ENCODE measurements at regions not wholly inside any gene's neighbourhood (a gene's known extent, or its start where the extent isn't known, plus 50 kb on each side); places are given as distances from the start of the nearest gene placed in this dataset.

- no peak overlapping the region for H3K27ac ChIP-seq
- no peaks in the 10 kb centered on the region for H3K27me3 ChIP-seq (replicated peaks; ENCODE audit: insufficient read depth)
- H3K9ac ChIP-seq = no peak overlapping the region
- H3K36me3 ChIP-seq (ENCODE audit: low read depth) = no peaks in the 10 kb centered on the region
- no peaks in the 10 kb centered on the region for H3K79me2 ChIP-seq (ENCODE audit: insufficient read depth)
- H3F3A ChIP-seq (ENCODE audit: insufficient read depth) = no peaks in the 10 kb centered on the region
- no peaks in the 10 kb centered on the region for H3K4me1 ChIP-seq (ENCODE audit: insufficient read depth)
- H4K20me1 ChIP-seq (ENCODE audit: insufficient read depth) = no peaks in the 10 kb centered on the region
- no peak overlapping the region for H2AFZ ChIP-seq
- TF ChIP-seq EZH2phosphoT487 (IDR thresholded peaks at IDR 0.05; ENCODE audit: insufficient read depth, low read depth) (no peak), EZH2 (IDR thresholded peaks at IDR 0.05; ENCODE audit: insufficient read depth, poor library complexity, severe bottlenecking) (no peak)
- H3K9me3 ChIP-seq (ENCODE audit: low read depth) = no peaks in the 10 kb centered on the region
- H3K4me2 ChIP-seq (ENCODE audit: unreplicated experiment) = no peak overlapping the region
- no peak for DNase-seq
- WGBS, 2 experiments (ENCODE audit: low coverage in 1 of 2, low lambda C conversion rate in 2 of 2, missing lambda C conversion rate in 2 of 2) = 13 to 19% methylated on average over 2 of the region's 2 CpGs
- no peak overlapping the region for H3K4me3 ChIP-seq
- no peaks in the 10 kb centered on the region for H3K9me2 ChIP-seq (ENCODE audit: insufficient read depth)
- in situ Hi-C loops (cut with MboI) = no loop called here
Measured at GRCh38 chr15:97165205-97165604, 795.3 kb upstream of the ARRDC4 start.

DNA sequence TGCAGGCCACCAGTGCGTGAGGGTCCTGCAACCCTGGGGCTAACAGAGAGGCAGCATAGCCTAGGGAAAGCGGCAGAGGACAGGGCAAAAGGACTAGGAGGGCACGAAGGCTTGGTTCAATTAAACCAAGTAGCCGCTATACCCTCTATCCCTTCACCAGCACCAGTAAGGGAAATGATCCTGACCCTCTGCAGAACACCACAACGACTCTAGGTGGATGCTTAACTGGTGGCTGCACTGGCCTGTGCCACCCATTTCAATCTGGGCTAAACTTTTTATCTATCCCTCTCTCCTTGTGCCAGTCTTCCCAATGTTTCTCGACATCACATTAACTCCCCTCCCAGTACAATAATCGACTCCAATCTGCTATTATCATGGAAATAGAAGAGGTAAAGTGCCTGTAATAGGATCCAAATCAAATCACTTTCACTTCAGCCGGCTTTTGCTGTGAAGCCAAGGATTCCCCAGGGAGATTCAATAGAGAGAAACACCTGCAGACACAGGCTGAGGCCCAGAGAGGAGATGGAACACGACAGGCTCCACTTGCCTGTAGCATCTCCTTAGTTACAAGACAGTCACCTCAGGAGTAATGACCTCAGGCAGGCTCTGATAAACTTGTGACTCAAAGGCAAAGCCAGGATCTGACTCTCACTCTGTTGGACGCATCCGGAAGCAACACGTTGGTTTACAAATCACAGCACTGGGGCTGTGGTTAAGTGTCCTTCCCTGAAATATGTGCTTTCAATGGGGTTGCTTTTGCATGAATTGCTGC is 791.6 kb upstream of the ARRDC4 start:
- no peaks in the 10 kb centered on the region for H3K27me3 ChIP-seq (replicated peaks; ENCODE audit: insufficient read depth)
- H3K4me3 ChIP-seq = no peak overlapping the region
- no peaks in the 10 kb centered on the region for H3F3A ChIP-seq (ENCODE audit: insufficient read depth)
- in situ Hi-C loops (cut with MboI) = no loop called here
- no peak overlapping the region for H3K9ac ChIP-seq
- no peaks in the 10 kb centered on the region for H3K4me1 ChIP-seq (ENCODE audit: insufficient read depth)
- H3K79me2 ChIP-seq (ENCODE audit: insufficient read depth) = no peaks in the 10 kb centered on the region
- H3K4me2 ChIP-seq (ENCODE audit: unreplicated experiment) = no peak overlapping the region
- H3K27ac ChIP-seq = no peak overlapping the region
- no peak overlapping the region for H2AFZ ChIP-seq
- no peak for TF ChIP-seq EZH2phosphoT487 (IDR thresholded peaks at IDR 0.05; ENCODE audit: insufficient read depth, low read depth)
- no peak for TF ChIP-seq EZH2 (IDR thresholded peaks at IDR 0.05; ENCODE audit: insufficient read depth, poor library complexity, severe bottlenecking)
- H3K9me3 ChIP-seq (ENCODE audit: low read depth) = no peaks in the 10 kb centered on the region
- H3K9me2 ChIP-seq (ENCODE audit: insufficient read depth) = no peaks in the 10 kb centered on the region
- 14 to 20% methylated on average over 12 of the region's 12 CpGs for WGBS, 2 experiments (ENCODE audit: low coverage in 1 of 2, low lambda C conversion rate in 2 of 2, missing lambda C conversion rate in 2 of 2)
- no peak for DNase-seq
- no peaks in the 10 kb centered on the region for H3K36me3 ChIP-seq (ENCODE audit: low read depth)
- no peaks in the 10 kb centered on the region for H4K20me1 ChIP-seq (ENCODE audit: insufficient read depth)

DNA sequence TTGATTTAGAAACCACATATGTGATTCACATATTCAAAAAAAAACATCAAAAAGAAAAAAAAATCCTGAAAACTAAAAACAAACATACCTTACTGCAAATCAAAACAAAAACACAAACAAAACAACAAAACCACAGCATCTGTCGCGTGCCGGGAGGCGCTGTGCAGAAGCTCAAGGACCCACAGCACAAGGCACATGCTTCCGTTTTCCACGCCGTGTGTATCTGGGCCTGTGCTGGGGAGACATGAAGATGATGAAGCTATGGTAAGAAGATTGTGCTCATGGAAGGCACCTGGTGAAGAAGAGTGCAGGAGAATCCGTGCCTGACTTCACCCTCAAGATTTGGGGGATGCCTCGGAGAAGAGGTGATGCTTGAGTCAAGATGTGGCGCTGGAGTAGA is 788.9 kb upstream of the ARRDC4 start:
- H3K9me3 ChIP-seq (ENCODE audit: low read depth) = no peaks in the 10 kb centered on the region
- no peaks in the 10 kb centered on the region for H3F3A ChIP-seq (ENCODE audit: insufficient read depth)
- 46 to 52% methylated on average over 10 of the region's 10 CpGs for WGBS, 2 experiments (ENCODE audit: low coverage in 1 of 2, low lambda C conversion rate in 2 of 2, missing lambda C conversion rate in 2 of 2)
- H3K9me2 ChIP-seq (ENCODE audit: insufficient read depth) = no peaks in the 10 kb centered on the region
- no peak overlapping the region for H3K27ac ChIP-seq
- no peak overlapping the region for H2AFZ ChIP-seq
- no peak for DNase-seq
- H3K4me1 ChIP-seq (ENCODE audit: insufficient read depth) = no peaks in the 10 kb centered on the region
- H4K20me1 ChIP-seq (ENCODE audit: insufficient read depth) = no peaks in the 10 kb centered on the region
- no peak overlapping the region for H3K4me3 ChIP-seq
- TF ChIP-seq EZH2 (IDR thresholded peaks at IDR 0.05; ENCODE audit: insufficient read depth, poor library complexity, severe bottlenecking) (no peak), EZH2phosphoT487 (IDR thresholded peaks at IDR 0.05; ENCODE audit: insufficient read depth, low read depth) (no peak)
- H3K27me3 ChIP-seq (replicated peaks; ENCODE audit: insufficient read depth) = no peaks in the 10 kb centered on the region
- H3K4me2 ChIP-seq (ENCODE audit: unreplicated experiment) = no peak overlapping the region
- H3K79me2 ChIP-seq (ENCODE audit: insufficient read depth) = no peaks in the 10 kb centered on the region
- no peaks in the 10 kb centered on the region for H3K36me3 ChIP-seq (ENCODE audit: low read depth)
- in situ Hi-C loops (cut with MboI) = no loop called here
- H3K9ac ChIP-seq = no peak overlapping the region

DNA sequence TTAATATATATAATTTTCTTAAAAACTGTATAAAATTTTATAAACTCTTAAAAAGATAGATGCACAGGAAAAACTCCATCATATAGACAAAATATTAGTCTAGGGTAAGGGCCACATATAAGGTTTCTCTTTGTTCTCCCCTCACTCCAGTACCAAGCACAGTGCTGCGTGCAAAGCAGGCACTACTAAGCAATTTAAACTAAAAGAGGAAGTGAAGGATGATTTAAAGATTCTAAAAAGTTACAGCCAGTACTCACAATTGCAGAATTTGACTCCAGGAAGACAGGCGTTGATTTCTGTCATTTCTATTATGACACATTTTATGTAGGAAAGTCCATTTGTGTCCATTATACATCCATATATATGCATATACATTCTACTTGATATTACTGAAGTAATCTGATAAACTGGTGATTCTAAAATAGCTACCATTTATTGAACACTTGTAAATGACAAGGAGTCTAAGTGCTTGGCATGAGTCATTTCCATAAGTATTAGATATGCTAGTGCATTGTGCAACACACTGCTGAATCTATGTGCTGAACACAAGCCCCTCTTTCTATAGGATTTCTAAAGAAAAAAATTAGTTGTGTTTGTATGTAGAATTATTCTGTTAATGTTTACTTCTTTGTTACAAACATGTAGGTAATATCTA is 785.5 kb upstream of the ARRDC4 start:
- no peaks in the 10 kb centered on the region for H3K9me3 ChIP-seq (ENCODE audit: low read depth)
- TF ChIP-seq EZH2 (IDR thresholded peaks at IDR 0.05; ENCODE audit: insufficient read depth, poor library complexity, severe bottlenecking) = no peak
- TF ChIP-seq EZH2phosphoT487 (IDR thresholded peaks at IDR 0.05; ENCODE audit: insufficient read depth, low read depth) = no peak
- 33 to 40% methylated on average over 2 of the region's 2 CpGs for WGBS, 2 experiments (ENCODE audit: low coverage in 1 of 2, low lambda C conversion rate in 2 of 2, missing lambda C conversion rate in 2 of 2)
- DNase-seq = no peak
- no peak overlapping the region for H3K4me2 ChIP-seq (ENCODE audit: unreplicated experiment)
- in situ Hi-C loops (cut with MboI) = no loop called here
- H2AFZ ChIP-seq = no peak overlapping the region
- H3F3A ChIP-seq (ENCODE audit: insufficient read depth) = no peaks in the 10 kb centered on the region
- H3K79me2 ChIP-seq (ENCODE audit: insufficient read depth) = no peaks in the 10 kb centered on the region
- H3K9ac ChIP-seq = no peak overlapping the region
- no peak overlapping the region for H3K27ac ChIP-seq
- no peaks in the 10 kb centered on the region for H3K36me3 ChIP-seq (ENCODE audit: low read depth)
- H3K4me1 ChIP-seq (ENCODE audit: insufficient read depth) = no peaks in the 10 kb centered on the region
- no peaks in the 10 kb centered on the region for H4K20me1 ChIP-seq (ENCODE audit: insufficient read depth)
- H3K27me3 ChIP-seq (replicated peaks; ENCODE audit: insufficient read depth) = no peaks in the 10 kb centered on the region
- no peaks in the 10 kb centered on the region for H3K9me2 ChIP-seq (ENCODE audit: insufficient read depth)
- H3K4me3 ChIP-seq = no peak overlapping the region

Data from GM23248 (cell line).